Neuronal stem cell (in vitro differentiated cells): ENCODE measurements at regions not wholly inside any gene's neighbourhood (a gene's known extent, or its start where the extent isn't known, plus 50 kb on each side); places are given as distances from the start of the nearest gene placed in this dataset.

ENCODE experiments used
- DNase-seq: peaks from one replicate; pipeline ENCODE4 v3.0.0-alpha.2; 2013; ENCODE audit warnings: low spot score
- H2AFZ ChIP-seq: one replicate; pipeline ENCODE4 v1.6.1; 2013; ENCODE audit warnings: mild to moderate bottlenecking, low read length, inconsistent platforms
- H2AK5ac ChIP-seq: 2 replicates; pipeline ENCODE4 v1.6.1; 2013; ENCODE audit warnings: low read depth, mild to moderate bottlenecking, inconsistent platforms, low read length, moderate library complexity, mixed read lengths
- H2BK120ac ChIP-seq: 2 replicates; pipeline ENCODE4 v1.6.1; 2013; ENCODE audit warnings: low read depth, mild to moderate bottlenecking, inconsistent platforms, low read length, moderate library complexity, mixed read lengths
- H2BK12ac ChIP-seq: one replicate; pipeline ENCODE4 v1.6.1; 2013; ENCODE audit warnings: low read length, inconsistent platforms
- H2BK15ac ChIP-seq: 2 replicates; pipeline ENCODE4 v1.6.1; 2013; ENCODE audit warnings: mild to moderate bottlenecking, low read length, inconsistent platforms, mixed read lengths
- H2BK5ac ChIP-seq: one replicate; pipeline ENCODE4 v1.6.1; 2013; ENCODE audit warnings: inconsistent platforms, mild to moderate bottlenecking, low read length, moderate library complexity
- H3K14ac ChIP-seq: one replicate; pipeline ENCODE4 v1.6.1; 2013; ENCODE audit warnings: low read length, inconsistent platforms
- H3K18ac ChIP-seq: 2 replicates; pipeline ENCODE4 v1.6.1; 2013; ENCODE audit warnings: low read length, inconsistent platforms
- H3K23ac ChIP-seq: 2 replicates; pipeline ENCODE4 v1.6.1; 2013; ENCODE audit warnings: low read depth, mild to moderate bottlenecking, mixed read lengths, low read length, inconsistent platforms; ENCODE audit not compliant: poor library complexity
- H3K27ac ChIP-seq: replicated peaks from 3 replicates; pipeline ENCODE4 v1.5.1; 2013; ENCODE audit warnings: low read length, inconsistent platforms
- H3K27me3 ChIP-seq, 3 experiments: 2 replicates each; pipeline ENCODE4 v1.6.1; 2013; ENCODE audit warnings: low read length in 3 of 3, mild to moderate bottlenecking in 2 of 3, inconsistent platforms in 1 of 3, low read depth in 1 of 3, mixed read lengths in 1 of 3, moderate library complexity in 1 of 3; ENCODE audit not compliant: control insufficient read depth in 3 of 3, insufficient read depth in 3 of 3
- H3K36me3 ChIP-seq, 2 donors: replicated peaks in 1 of 2; 2 replicates each; pipeline ENCODE4 v1.6.1; 2013; ENCODE audit warnings: low read length in 2 of 2; ENCODE audit not compliant: control insufficient read depth in 2 of 2, insufficient read depth in 2 of 2
- H3K4ac ChIP-seq: 2 replicates; pipeline ENCODE4 v1.6.1; 2013; ENCODE audit warnings: inconsistent platforms, mild to moderate bottlenecking, low read length, moderate library complexity
- H3K4me1 ChIP-seq, 2 donors: 1 replicate in 1 of 2; 2 replicates in 1 of 2; pipeline ENCODE4 v1.6.1; 2013; ENCODE audit warnings: low read length in 2 of 2, low read depth in 1 of 2; ENCODE audit not compliant: control insufficient read depth in 2 of 2, insufficient read depth in 1 of 2
- H3K4me2 ChIP-seq: one replicate; pipeline ENCODE4 v1.6.1; 2013; ENCODE audit warnings: mild to moderate bottlenecking, low read length, inconsistent platforms; ENCODE audit not compliant: insufficient read depth, poor library complexity, severe bottlenecking
- H3K4me3 ChIP-seq, 2 donors: 2 replicates each; pipeline ENCODE4 v1.5.1; 2013; ENCODE audit warnings: low read length in 2 of 2, mild to moderate bottlenecking in 2 of 2, inconsistent platforms in 1 of 2, moderate library complexity in 1 of 2
- H3K79me1 ChIP-seq: one replicate; pipeline ENCODE4 v1.6.1; 2013; ENCODE audit warnings: low read depth, mild to moderate bottlenecking, inconsistent platforms, low read length, moderate library complexity
- H3K9ac ChIP-seq: one replicate; pipeline ENCODE4 v1.6.1; 2013; ENCODE audit warnings: mild to moderate bottlenecking, low read depth, low read length, inconsistent platforms; ENCODE audit not compliant: poor library complexity
- H3K9me3 ChIP-seq, 2 donors: replicated peaks in 1 of 2; 2 replicates each; pipeline versions ENCODE3 to v1.6.1; 2013; ENCODE audit warnings: low read length in 2 of 2, mild to moderate bottlenecking in 2 of 2, inconsistent platforms in 1 of 2, low read depth in 1 of 2, mixed read lengths in 1 of 2, moderate library complexity in 1 of 2; ENCODE audit not compliant: control insufficient read depth in 2 of 2, insufficient read depth in 1 of 2
- H4K8ac ChIP-seq: one replicate; pipeline ENCODE4 v1.6.1; 2013; ENCODE audit warnings: low read depth, mild to moderate bottlenecking, inconsistent platforms, low read length, moderate library complexity
- H4K91ac ChIP-seq: one replicate; pipeline ENCODE4 v1.6.1; 2013; ENCODE audit warnings: low read length, low read depth, mild to moderate bottlenecking, inconsistent platforms; ENCODE audit not compliant: poor library complexity
- WGBS, 2 donors: extraction: QIAGEN DNeasy Blood & Tissue Kit; methylation state at CpG; one replicate each; pipeline ENCODE4 v1.1.7; 2013; ENCODE audit warnings: missing lambda C conversion rate in 2 of 2, mixed read lengths in 1 of 2; ENCODE audit not compliant: insufficient read length in 2 of 2, insufficient replicate concordance in 1 of 2; ENCODE audit errors: extremely low coverage in 2 of 2; 5-methylcytosine and 5-hydroxymethylcytosine counted together

DNA sequence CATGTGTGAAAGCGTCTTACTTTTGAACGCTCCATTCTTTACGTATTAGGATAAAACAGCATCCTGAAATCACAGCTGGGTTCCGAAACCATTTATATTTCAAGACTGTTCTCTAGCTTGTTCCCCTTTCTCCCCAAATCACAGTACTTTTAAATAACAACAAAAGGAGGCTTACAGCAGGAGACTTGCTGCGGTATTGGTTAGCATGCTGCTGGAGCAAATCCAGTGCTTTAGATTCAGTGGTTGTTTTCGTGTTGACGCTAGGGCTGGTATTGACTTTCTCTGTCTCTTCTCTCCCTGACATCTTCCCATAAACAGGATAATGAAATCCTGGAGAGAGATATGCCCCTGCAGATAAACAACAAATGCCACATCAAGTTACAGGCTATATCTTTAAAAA is 103.1 kb downstream of the ZNF608 start:
- H3K79me1 ChIP-seq = peaks cover 10% of the 10 kb centered on the region
- H2AK5ac ChIP-seq = no peak overlapping the region
- no peak overlapping the region for H2BK120ac ChIP-seq
- H3K14ac ChIP-seq = no peak overlapping the region
- no peak overlapping the region for H2BK12ac ChIP-seq
- no CpG with 5 or more reads among the region's 7 CpGs for WGBS, 2 donors
- peaks cover 28 to 96% of the 10 kb centered on the region in 2 donors for H3K36me3 ChIP-seq
- H3K4me3 ChIP-seq = no peak overlapping the region
- H4K91ac ChIP-seq = no peak overlapping the region
- no peak overlapping the region for H2BK5ac ChIP-seq
- H3K9ac ChIP-seq = no peak overlapping the region
- H3K4me2 ChIP-seq = no peak overlapping the region
- no peaks in the 10 kb centered on the region for H3K27me3 ChIP-seq
- no peak for DNase-seq
- H3K9me3 ChIP-seq = peaks cover 0 to 11% of the 10 kb centered on the region in 2 donors
- H3K4ac ChIP-seq = no peak overlapping the region
- H3K18ac ChIP-seq = no peak overlapping the region
- no peak overlapping the region for H4K8ac ChIP-seq
- H3K27ac ChIP-seq = no peak overlapping the region
- no peak overlapping the region for H2BK15ac ChIP-seq
- H3K4me1 ChIP-seq = peaks cover 9 to 21% of the 10 kb centered on the region in 2 donors
- H3K23ac ChIP-seq = no peak overlapping the region
- no peak overlapping the region for H2AFZ ChIP-seq

DNA sequence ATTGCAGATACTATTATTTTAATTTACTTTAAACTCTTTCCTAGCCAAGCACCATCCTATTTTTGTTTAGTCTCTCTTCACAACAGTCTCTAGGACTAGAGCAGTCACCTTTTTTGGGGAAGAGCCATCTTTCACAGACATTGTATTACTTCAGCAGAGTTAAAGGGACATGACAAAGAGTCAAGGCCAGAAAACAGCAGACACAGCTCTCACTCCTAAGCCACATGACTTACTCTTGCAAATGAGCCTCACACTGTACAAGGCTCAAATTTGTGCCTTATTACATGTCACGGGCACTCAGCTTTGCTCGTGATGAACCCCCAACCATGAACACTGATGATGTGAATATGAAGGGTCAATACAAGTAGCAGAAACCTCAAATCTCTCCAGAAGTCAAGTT is 104.3 kb downstream of the ZNF608 start:
- H3K4ac ChIP-seq = no peak overlapping the region
- DNase-seq = no peak
- peaks cover 9 to 17% of the 10 kb centered on the region in 2 donors for H3K4me1 ChIP-seq
- no peak overlapping the region for H2BK12ac ChIP-seq
- H3K18ac ChIP-seq = no peak overlapping the region
- no peak overlapping the region for H3K27ac ChIP-seq
- H2AFZ ChIP-seq = no peak overlapping the region
- no peak overlapping the region for H4K8ac ChIP-seq
- no peak overlapping the region for H3K9ac ChIP-seq
- H3K36me3 ChIP-seq = peaks cover 20 to 95% of the 10 kb centered on the region in 2 donors
- H3K23ac ChIP-seq = no peak overlapping the region
- H2BK120ac ChIP-seq = no peak overlapping the region
- no peaks in the 10 kb centered on the region for H3K27me3 ChIP-seq
- H3K79me1 ChIP-seq = peaks cover 5% of the 10 kb centered on the region
- no peak overlapping the region for H2AK5ac ChIP-seq
- H4K91ac ChIP-seq = no peak overlapping the region
- peaks cover 0 to 11% of the 10 kb centered on the region in 2 donors for H3K9me3 ChIP-seq
- no peak overlapping the region for H2BK15ac ChIP-seq
- no peak overlapping the region for H2BK5ac ChIP-seq
- H3K4me3 ChIP-seq = no peak overlapping the region
- H3K14ac ChIP-seq = no peak overlapping the region
- no peak overlapping the region for H3K4me2 ChIP-seq
- no CpG with 5 or more reads among the region's 2 CpGs for WGBS, 2 donors

DNA sequence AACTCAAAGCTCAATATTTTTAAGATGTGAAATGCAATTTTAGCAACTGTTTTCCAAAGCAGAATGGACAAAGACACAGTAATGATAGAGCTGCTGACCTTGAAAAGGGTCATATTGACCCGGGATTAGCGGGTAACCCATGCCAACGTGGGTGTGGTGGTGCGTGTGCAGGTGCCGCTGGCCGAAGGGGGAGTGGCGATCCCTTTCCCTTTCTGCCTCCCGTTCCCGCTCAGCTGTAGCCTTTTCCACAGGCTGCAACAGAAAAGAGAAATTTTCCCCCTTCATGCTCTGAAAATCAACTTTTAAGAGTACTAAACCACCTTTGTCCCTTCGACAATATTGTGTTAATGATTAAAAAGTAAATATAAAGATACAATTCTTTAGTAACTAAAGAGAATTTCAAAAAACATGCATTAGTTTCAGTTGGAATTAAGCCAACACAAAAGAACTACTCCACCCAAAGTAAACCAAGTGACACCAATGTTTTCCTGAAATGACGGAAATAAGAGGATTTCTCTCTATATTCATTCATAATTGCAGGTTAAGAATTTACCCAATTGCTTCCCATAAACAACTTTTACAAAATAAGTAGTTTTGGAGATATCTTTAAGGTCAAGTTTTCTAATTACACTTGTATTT is 105.2 kb downstream of the ZNF608 start:
- Histone ChIP-seq H3K27me3 (no peaks in the 10 kb centered on the region), H3K23ac (no peak overlapping the region), H3K14ac (no peak overlapping the region), H3K4me2 (no peak overlapping the region), H3K27ac (no peak overlapping the region), H3K9me3 (peaks cover 0 to 11% of the 10 kb centered on the region in 2 donors), H3K4me3 (no peak overlapping the region), H2AFZ (no peak overlapping the region), H4K8ac (no peak overlapping the region), H3K4ac (no peak overlapping the region), H2BK120ac (no peak overlapping the region), H3K9ac (no peak overlapping the region), H3K18ac (no peak overlapping the region), H3K36me3 (peaks cover 14 to 95% of the 10 kb centered on the region in 2 donors), H2BK5ac (no peak overlapping the region), H2AK5ac (no peak overlapping the region), H3K4me1 (peaks cover 9 to 17% of the 10 kb centered on the region in 2 donors), H4K91ac (no peak overlapping the region), H2BK12ac (no peak overlapping the region), H3K79me1 (peaks cover 3% of the 10 kb centered on the region), H2BK15ac (no peak overlapping the region)
- no peak for DNase-seq
- no CpG with 5 or more reads among the region's 11 CpGs for WGBS, 2 donors

DNA sequence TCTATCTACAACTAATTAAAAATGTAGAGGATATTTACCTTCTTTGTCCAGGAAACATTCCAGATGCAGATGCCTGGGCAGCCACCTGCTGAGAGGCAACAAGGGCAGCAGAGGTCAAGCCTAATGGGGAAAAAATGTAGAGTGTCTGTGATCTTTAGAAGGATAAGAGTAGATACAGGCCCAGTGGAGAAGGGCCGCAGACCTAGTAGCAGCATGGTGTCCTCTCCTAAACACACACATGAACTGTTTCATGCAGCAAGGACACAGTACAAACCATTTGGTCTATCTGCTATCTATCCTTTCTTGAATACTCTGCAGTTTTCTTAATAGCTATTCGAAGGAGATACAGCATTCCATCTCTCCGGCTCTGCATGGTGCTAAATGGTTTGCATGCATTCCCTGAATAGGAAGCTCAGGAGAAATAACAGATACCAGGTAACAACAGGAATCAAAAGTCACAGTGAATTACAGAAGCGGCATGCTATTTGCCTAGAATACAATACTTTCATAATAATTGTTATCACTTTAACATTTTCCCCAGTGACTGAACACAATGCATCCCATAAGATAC is 107.3 kb downstream of the ZNF608 start:
- H3K4me2 ChIP-seq = no peak overlapping the region
- WGBS, 2 donors = no CpG with 5 or more reads among the region's 4 CpGs

More for the DNA sequence above, 107.3 kb downstream of the ZNF608 start:
- H4K91ac ChIP-seq = no peak overlapping the region
- no peak overlapping the region for H2AFZ ChIP-seq
- no peak overlapping the region for H2BK120ac ChIP-seq
- no peak overlapping the region for H3K4ac ChIP-seq
- H3K9ac ChIP-seq = no peak overlapping the region
- DNase-seq = no peak
- peaks cover 0 to 11% of the 10 kb centered on the region in 2 donors for H3K9me3 ChIP-seq
- peak overlapping the region; percentile 1 for H3K27ac ChIP-seq
- H2BK12ac ChIP-seq = no peak overlapping the region
- H2BK15ac ChIP-seq = no peak overlapping the region
- no peak overlapping the region for H3K23ac ChIP-seq
- no peak overlapping the region for H2AK5ac ChIP-seq
- H3K36me3 ChIP-seq = peaks cover 17 to 96% of the 10 kb centered on the region in 2 donors
- no peak overlapping the region for H3K14ac ChIP-seq
- H3K18ac ChIP-seq = no peak overlapping the region
- peaks cover 2% of the 10 kb centered on the region for H3K79me1 ChIP-seq
- no peaks in the 10 kb centered on the region for H3K27me3 ChIP-seq
- no peak overlapping the region for H4K8ac ChIP-seq
- no peak overlapping the region for H2BK5ac ChIP-seq
- H3K4me1 ChIP-seq = peaks cover 15 to 17% of the 10 kb centered on the region in 2 donors
- no peak overlapping the region for H3K4me3 ChIP-seq
